GM12872 (cell line): ENCODE measurements at regions not wholly inside any gene's neighbourhood (a gene's known extent, or its start where the extent isn't known, plus 50 kb on each side); places are given as distances from the start of the nearest gene placed in this dataset.

Source experiments
- CTCF ChIP-seq: IDR thresholded peaks from 3 replicates; pipeline ENCODE4 v1.5.1; 2011; ENCODE audit warnings: low read depth, mild to moderate bottlenecking, low read length, moderate library complexity; ENCODE audit not compliant: insufficient read depth

GRCh38 chrX:17922303-17922702 is 61.2 kb upstream of the RAI2 start:
- TF ChIP-seq CTCF: no peak

DNA sequence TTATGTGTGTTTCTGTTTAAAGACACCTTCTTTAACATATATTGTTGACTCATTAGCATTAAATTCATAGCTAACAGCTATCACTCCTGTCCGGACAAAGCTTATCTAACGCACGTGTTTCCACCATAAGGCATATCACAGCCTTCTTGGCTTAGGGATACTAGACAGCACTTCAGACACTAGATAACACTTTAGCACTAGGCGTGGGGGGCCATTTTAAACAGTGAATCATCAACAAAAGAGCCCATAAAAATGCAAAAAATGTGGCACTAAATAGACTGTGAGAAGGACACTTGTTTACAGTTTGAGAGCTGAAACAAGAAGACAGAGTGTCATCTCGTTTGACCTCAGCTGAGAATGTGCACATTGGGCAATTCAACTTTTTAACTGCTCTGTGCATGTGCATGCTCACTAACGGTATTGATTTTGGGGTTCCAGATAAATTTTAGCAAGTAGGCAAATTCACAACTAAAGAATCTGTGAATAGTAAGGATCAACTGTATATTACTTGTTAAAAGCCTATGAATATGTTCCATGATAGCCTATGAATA is 58.9 kb upstream of the RAI2 start:
- TF ChIP-seq CTCF: no peak

DNA sequence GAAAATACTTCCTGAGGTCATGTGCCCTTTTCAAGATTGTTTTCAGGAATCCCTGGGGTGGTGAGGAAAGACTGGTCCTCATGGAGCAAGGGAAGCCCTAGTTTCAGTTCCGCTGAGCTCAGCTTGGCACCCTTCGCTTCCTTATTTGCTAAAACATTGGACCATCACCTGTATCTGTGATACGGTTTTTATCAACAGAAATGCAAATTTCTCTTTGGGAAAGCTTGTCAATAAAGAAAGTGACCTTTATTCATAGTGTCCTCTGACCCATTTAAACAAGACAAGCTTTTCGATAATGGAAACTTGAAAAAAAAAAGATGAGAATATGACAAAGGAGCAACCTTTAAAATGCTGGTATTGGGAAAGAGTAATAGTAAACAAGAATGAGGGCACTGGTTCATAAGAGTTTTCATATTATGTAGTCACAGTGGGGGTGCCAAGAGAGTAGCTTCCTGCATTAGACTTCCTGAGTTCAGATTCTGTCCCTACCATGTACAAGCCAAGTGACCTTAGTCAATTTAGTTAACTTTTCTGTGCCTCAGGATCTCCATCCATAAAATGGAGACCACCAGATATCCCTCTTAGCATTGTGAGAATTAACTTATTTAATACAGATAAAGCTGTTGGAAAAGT is 57.0 kb upstream of the RAI2 start:
- TF ChIP-seq CTCF: no peak

DNA sequence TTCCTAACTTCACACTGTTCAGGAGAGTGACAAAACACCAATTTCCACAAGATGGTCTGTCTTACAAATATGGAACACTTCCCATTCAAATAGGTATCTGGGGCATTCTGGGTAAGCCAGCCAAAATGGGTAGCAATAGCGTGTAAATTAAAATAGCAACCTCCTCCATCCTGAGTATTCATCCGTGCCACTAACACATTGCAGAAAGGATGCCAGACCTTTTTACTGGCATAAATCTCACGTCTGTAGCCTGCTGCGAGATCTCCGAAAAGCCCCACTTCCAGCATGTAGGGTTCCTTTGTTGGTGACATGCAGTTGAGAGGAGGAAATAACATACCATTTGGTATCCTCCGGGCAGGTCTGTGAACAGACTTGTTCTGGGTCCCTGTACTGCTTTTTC is 52.7 kb upstream of the RAI2 start:
- no peak for TF ChIP-seq CTCF
